Right lobe of liver (tissue), 4 donors: ENCODE measurements at regions not wholly inside any gene's neighbourhood (a gene's known extent, or its start where the extent isn't known, plus 50 kb on each side); places are given as distances from the start of the nearest gene placed in this dataset.

Experiments used
- POLR2A ChIP-seq: fragments of 450-650 bp; IDR thresholded peaks from one replicate; pipeline ENCODE4 v1.6.1; 2017; ENCODE audit warnings: antibody characterized with exemption, mild to moderate bottlenecking
- TF ChIP-seq, protein P1 (sequence below), 4 donors: fragments of 200-600 bp in 3 of 4; fragments of 450-650 bp in 1 of 4; IDR thresholded peaks; one replicate each; pipeline versions ENCODE4 v1.5.1 to v1.8.0; 2016 to 2022; ENCODE audit warnings: antibody characterized with exemption in 4 of 4, mild to moderate bottlenecking in 2 of 4
- donor health status: DM: no; HTN: no; CAD: no.
- donor health status: DM: no; HTN: no; CAD: no.
- donor health status: DM: no; HTN: yes; CAD: no.

- TF ChIP-seq, protein P1, sequence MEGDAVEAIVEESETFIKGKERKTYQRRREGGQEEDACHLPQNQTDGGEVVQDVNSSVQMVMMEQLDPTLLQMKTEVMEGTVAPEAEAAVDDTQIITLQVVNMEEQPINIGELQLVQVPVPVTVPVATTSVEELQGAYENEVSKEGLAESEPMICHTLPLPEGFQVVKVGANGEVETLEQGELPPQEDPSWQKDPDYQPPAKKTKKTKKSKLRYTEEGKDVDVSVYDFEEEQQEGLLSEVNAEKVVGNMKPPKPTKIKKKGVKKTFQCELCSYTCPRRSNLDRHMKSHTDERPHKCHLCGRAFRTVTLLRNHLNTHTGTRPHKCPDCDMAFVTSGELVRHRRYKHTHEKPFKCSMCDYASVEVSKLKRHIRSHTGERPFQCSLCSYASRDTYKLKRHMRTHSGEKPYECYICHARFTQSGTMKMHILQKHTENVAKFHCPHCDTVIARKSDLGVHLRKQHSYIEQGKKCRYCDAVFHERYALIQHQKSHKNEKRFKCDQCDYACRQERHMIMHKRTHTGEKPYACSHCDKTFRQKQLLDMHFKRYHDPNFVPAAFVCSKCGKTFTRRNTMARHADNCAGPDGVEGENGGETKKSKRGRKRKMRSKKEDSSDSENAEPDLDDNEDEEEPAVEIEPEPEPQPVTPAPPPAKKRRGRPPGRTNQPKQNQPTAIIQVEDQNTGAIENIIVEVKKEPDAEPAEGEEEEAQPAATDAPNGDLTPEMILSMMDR (IDR thresholded peaks at IDR 0.05): no peak
- TF ChIP-seq POLR2A: no peak
Observed at GRCh38 chr10:18959369-18959768, 89.2 kb upstream of the MALRD1 start.
